ENCODE measurements at regions not wholly inside any gene's neighbourhood (a gene's known extent, or its start where the extent isn't known, plus 50 kb on each side); places are given as distances from the start of the nearest gene placed in this dataset.

GRCh38 chr6:22770054-22770453, 200.7 kb downstream of the HDGFL1 start:
- TF ChIP-seq POLR2A (IDR thresholded peaks at IDR 0.05; ENCODE audit: low read depth, low read length) (no peak), CTCF (IDR thresholded peaks at IDR 0.05; ENCODE audit: extremely low read depth in 1 of 2, insufficient read depth in 1 of 2, low read depth in 1 of 2, low read length in 2 of 2) (no peak), POLR2AphosphoS5 (IDR thresholded peaks at IDR 0.05; ENCODE audit: insufficient read depth, low read depth, low read length) (no peak), MAX (IDR thresholded peaks at IDR 0.05; ENCODE audit: insufficient read depth, insufficient read length) (no peak), EZH2 (IDR thresholded peaks at IDR 0.05; ENCODE audit: borderline replicate concordance, low read depth, low read length, severe bottlenecking) (no peak)
